Kidney epithelial cell (primary cell): ENCODE measurements at regions not wholly inside any gene's neighbourhood (a gene's known extent, or its start where the extent isn't known, plus 50 kb on each side); places are given as distances from the start of the nearest gene placed in this dataset.

ENCODE experiments used
- DNase-seq: peaks from one replicate; pipeline ENCODE4 v3.0.0-alpha.2; 2010; ENCODE audit warnings: low read depth
- H3K27me3 ChIP-seq: 2 replicates; pipeline ENCODE4 v1.6.0; 2011; ENCODE audit warnings: low read length; ENCODE audit not compliant: control insufficient read depth, insufficient read depth
- H3K36me3 ChIP-seq: 2 replicates; pipeline ENCODE4 v1.5.1; 2011; ENCODE audit warnings: low read length; ENCODE audit not compliant: control insufficient read depth, insufficient read depth
- H3K4me3 ChIP-seq: 2 replicates; pipeline ENCODE4 v1.5.1; 2011; ENCODE audit warnings: low read depth, mild to moderate bottlenecking, control low read depth, low read length
- CTCF ChIP-seq: IDR thresholded peaks from 2 replicates; pipeline ENCODE4 v1.5.1; 2011; ENCODE audit warnings: mild to moderate bottlenecking, moderate library complexity, low read length, control low read depth, inconsistent platforms; ENCODE audit not compliant: insufficient read depth, poor library complexity, severe bottlenecking

- TF ChIP-seq CTCF: no peak
- Histone ChIP-seq H3K27me3 (no peaks in the 10 kb centered on the region), H3K4me3 (no peak overlapping the region), H3K36me3 (no peaks in the 10 kb centered on the region)
- DNase-seq: no peak
These were observed 187.3 kb upstream of the NSMCE3 start for GRCh38 chr15:29456964-29457363.

GRCh38 chr15:29456255-29456654 lies 186.6 kb upstream of the NSMCE3 start:
- DNase-seq: no peak
- TF ChIP-seq CTCF: no peak
- H3K27me3 ChIP-seq: no peaks in the 10 kb centered on the region
- no peaks in the 10 kb centered on the region for H3K36me3 ChIP-seq
- H3K4me3 ChIP-seq: no peak overlapping the region

DNA sequence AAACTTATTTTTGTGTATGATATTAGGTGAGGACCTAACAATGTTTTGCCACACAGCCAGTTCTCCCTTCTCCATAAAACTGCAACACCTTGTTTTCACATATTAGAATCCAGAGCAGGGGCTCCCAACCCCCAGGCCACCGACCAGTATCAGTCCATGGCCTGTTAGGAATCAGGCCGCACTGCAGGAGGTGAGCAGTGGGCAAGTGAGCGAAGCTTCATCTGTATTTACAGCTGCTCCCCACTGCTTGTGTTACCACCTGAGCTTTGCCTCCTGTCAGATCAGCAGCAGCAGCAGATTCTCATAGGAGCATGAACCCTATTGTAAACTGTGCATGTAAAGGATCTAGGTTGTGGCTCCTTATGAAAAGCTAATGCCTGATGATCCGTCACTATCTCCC lies 185.9 kb upstream of the NSMCE3 start:
- Histone ChIP-seq H3K4me3 (no peak overlapping the region), H3K36me3 (no peaks in the 10 kb centered on the region), H3K27me3 (no peaks in the 10 kb centered on the region)
- DNase-seq: no peak
- TF ChIP-seq CTCF: no peak

DNA sequence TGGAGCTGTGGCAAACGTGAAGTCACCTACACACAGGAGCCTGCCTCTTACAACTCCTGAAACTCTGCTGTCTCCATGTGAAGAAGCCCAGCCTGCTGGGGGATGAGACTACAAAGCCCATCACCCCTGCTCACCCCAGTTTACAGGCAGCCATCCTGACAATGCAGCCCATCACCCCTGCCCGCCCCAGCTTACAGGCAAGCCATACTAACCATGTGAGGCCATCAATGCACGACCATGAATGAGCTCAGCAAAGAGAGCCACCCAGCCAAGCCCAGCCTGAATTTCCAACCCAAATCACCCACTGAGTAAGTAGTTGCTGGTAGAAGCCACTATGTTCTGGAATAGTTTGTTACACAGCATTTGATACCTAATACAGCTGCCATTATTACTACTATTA lies 185.4 kb upstream of the NSMCE3 start:
- no peaks in the 10 kb centered on the region for H3K36me3 ChIP-seq
- no peak for DNase-seq
- H3K27me3 ChIP-seq: no peaks in the 10 kb centered on the region
- TF ChIP-seq CTCF: no peak
- no peak overlapping the region for H3K4me3 ChIP-seq

- no peak for TF ChIP-seq CTCF
- Histone ChIP-seq H3K36me3 (no peaks in the 10 kb centered on the region), H3K27me3 (no peaks in the 10 kb centered on the region), H3K4me3 (no peak overlapping the region)
- no peak for DNase-seq
These were observed 184.9 kb upstream of the NSMCE3 start for GRCh38 chr15:29454506-29454905.

DNA sequence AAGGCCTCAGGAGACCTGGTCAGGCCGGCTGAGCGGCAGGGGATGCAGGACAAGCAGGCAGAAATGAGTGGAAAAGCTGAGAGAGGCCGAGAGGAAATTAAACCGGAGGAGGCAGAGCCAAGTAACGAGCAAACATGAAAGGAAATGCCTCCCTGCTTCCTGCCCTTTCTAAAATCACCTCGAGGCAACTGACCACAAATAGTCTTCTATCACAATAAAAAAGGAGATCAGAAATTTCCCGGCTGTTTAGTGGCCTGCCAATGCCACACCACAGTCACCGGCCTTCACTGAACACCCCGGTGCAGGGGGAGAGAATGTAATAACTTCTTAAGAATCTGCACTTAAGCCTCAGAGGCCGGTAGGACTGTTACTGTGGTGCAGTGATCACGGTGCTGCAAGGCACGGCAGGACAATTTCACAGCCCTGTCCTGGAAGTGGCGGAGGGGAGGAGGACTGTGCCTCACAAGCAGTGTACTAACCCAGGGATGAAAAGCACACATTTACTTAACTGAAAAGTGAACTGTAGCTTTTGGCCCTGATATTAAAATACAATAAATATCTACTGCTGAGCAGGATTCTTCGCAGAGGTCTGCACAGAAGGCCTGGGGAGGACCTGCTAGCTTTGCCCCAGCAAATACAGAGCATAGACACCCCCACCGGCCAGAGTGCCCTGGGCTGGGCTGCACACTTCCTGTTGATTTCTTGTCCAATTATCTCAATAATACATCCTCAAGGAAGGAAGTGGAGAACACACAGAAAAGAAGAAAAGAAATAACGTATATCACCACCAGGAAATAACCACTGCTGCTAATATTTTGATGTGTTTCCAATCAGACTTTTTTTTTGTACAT lies 183.5 kb upstream of the NSMCE3 start:
- Histone ChIP-seq H3K4me3 (no peak overlapping the region), H3K27me3 (no peaks in the 10 kb centered on the region), H3K36me3 (no peaks in the 10 kb centered on the region)
- TF ChIP-seq CTCF: no peak
- no peak for DNase-seq
